ENCODE measurements at regions not wholly inside any gene's neighbourhood (a gene's known extent, or its start where the extent isn't known, plus 50 kb on each side); places are given as distances from the start of the nearest gene placed in this dataset.
"Not testable (repeated sequence)": the region's sequence is repeated elsewhere in the genome, so short reads cannot be mapped to it uniquely, and the experiment has no call there.

- no peak for DNase-seq
These were observed 262.7 kb upstream of the TACR3 start for GRCh38 chr4:103982454-103982853.

- DNase-seq = no peak
These were observed 228.6 kb upstream of the TACR3 start for GRCh38 chr4:103948244-103949018.

GRCh38 chr4:103947617-103948016 is 227.8 kb upstream of the TACR3 start:
- no peak for DNase-seq

GRCh38 chr4:103946621-103947268 is 227.0 kb upstream of the TACR3 start:
- DNase-seq = not testable (repeated sequence)

- DNase-seq = no peak
These were observed 218.7 kb upstream of the TACR3 start for GRCh38 chr4:103938488-103938887.

- no peak for DNase-seq
These were observed 216.9 kb upstream of the TACR3 start for GRCh38 chr4:103936653-103937145.

- peak; percentile 55 for DNase-seq
These were observed 214.5 kb upstream of the TACR3 start for GRCh38 chr4:103934178-103934789.

GRCh38 chr4:103928370-103928769 is 208.6 kb upstream of the TACR3 start:
- DNase-seq = peak; percentile 1

GRCh38 chr4:103923551-103923950 is 203.8 kb upstream of the TACR3 start:
- DNase-seq = no peak

GRCh38 chr4:103918214-103918613 is 198.4 kb upstream of the TACR3 start:
- DNase-seq = no peak

- peak; percentile 28 for DNase-seq
These were observed 195.6 kb upstream of the TACR3 start for GRCh38 chr4:103915224-103915869.

- DNase-seq = no peak
These were observed 187.6 kb upstream of the TACR3 start for GRCh38 chr4:103907414-103907813.

- DNase-seq = no peak
These were observed 184.3 kb upstream of the TACR3 start for GRCh38 chr4:103904123-103904522.

- DNase-seq = no peak
These were observed 182.9 kb upstream of the TACR3 start for GRCh38 chr4:103902730-103903129.

- DNase-seq = no peak
These were observed 176.2 kb upstream of the TACR3 start for GRCh38 chr4:103895876-103896465.

- DNase-seq = no peak
These were observed 172.8 kb upstream of the TACR3 start for GRCh38 chr4:103892586-103892985.

- no peak for DNase-seq
These were observed 167.4 kb upstream of the TACR3 start for GRCh38 chr4:103887191-103887590.

- DNase-seq = no peak
These were observed 165.4 kb upstream of the TACR3 start for GRCh38 chr4:103885152-103885551.

- no peak for DNase-seq
These were observed 147.5 kb upstream of the TACR3 start for GRCh38 chr4:103867311-103867710.

GRCh38 chr4:103853627-103854026 is 133.8 kb upstream of the TACR3 start:
- no peak for DNase-seq

GRCh38 chr4:103853146-103853545 is 133.4 kb upstream of the TACR3 start:
- DNase-seq = no peak

- DNase-seq = no peak
These were observed 125.3 kb upstream of the TACR3 start for GRCh38 chr4:103845075-103845474.

GRCh38 chr4:103842637-103843239 is 123.0 kb upstream of the TACR3 start:
- no peak for DNase-seq
